ENCODE measurements at regions not wholly inside any gene's neighbourhood (a gene's known extent, or its start where the extent isn't known, plus 50 kb on each side); places are given as distances from the start of the nearest gene placed in this dataset.

- Histone ChIP-seq H3K36me3 (ENCODE audit: control insufficient read depth in 2 of 2, insufficient read depth in 2 of 2, low read length in 1 of 2) (no peaks in the 10 kb centered on the region), H4K20me1 (ENCODE audit: control insufficient read depth, insufficient read depth) (no peaks in the 10 kb centered on the region), H3K27ac (ENCODE audit: control insufficient read depth, insufficient read depth) (no peak overlapping the region), H3K4me3 (no peak overlapping the region), H3K27me3 (replicated peaks in 1 of 2; ENCODE audit: control insufficient read depth in 2 of 2, insufficient read depth in 2 of 2, low read length in 1 of 2) (no peaks in the 10 kb centered on the region), H3K4me1 (ENCODE audit: control insufficient read depth, insufficient read depth, low read length) (no peaks in the 10 kb centered on the region), H3K9ac (ENCODE audit: control insufficient read depth, insufficient read depth, low read length) (no peak overlapping the region), H2AFZ (ENCODE audit: control insufficient read depth, low read depth, low read length) (no peak overlapping the region), H3K4me2 (ENCODE audit: control insufficient read depth, insufficient read depth) (no peak overlapping the region), H3K9me3 (replicated peaks; ENCODE audit: control insufficient read depth, insufficient read depth, low read length) (no peaks in the 10 kb centered on the region), H3K79me2 (ENCODE audit: control insufficient read depth, insufficient read depth, low read length) (no peaks in the 10 kb centered on the region)
- FAIRE-seq (no peak), ATAC-seq (no peak), DNase-seq (ENCODE audit: low read depth, low spot score) (no peak)
- intact Hi-C loops (cut with micrococcal nuclease; ENCODE audit: unreplicated experiment): no loop called here
- TF ChIP-seq NFXL1 (IDR thresholded peaks at IDR 0.05; ENCODE audit: borderline replicate concordance) (peak; percentile 60; the same call in 1 of the 2 replicates), PKNOX1 (IDR thresholded peaks at IDR 0.05) (no peak), CHD4 (IDR thresholded peaks at IDR 0.05) (no peak)
- no TSS peak for BruUV-seq (replicated peaks)
- WGBS (ENCODE audit: insufficient coverage, insufficient replicate concordance, low lambda C conversion rate, missing lambda C conversion rate): 31% methylated on average over 5 of the region's 5 CpGs
- POLR2A ChIA-PET: no interaction called here
- SMC1A ChIA-PET (ENCODE audit: uncharacterized antibody, unreplicated experiment): no interaction called here
- in situ Hi-C loops (cut with MboI): no loop called here
- RAD21 ChIA-PET (ENCODE audit: unreplicated experiment): no interaction called here
- CTCF ChIA-PET: interaction anchor here (0.6 kb wide), 1 partner anchor 139 kb away, joined by 3 read pairs; no protein-coding TSS in a partner anchor
Observed at GRCh38 chr20:54806462-54806861, 331.1 kb downstream of the DOK5 start.

GRCh38 chr20:54794874-54795273 lies 319.5 kb downstream of the DOK5 start:
- RAD21 ChIA-PET (ENCODE audit: unreplicated experiment): no interaction called here
- H3K4me1 ChIP-seq (ENCODE audit: control insufficient read depth, insufficient read depth, low read length): no peaks in the 10 kb centered on the region
- FAIRE-seq (no peak), DNase-seq (ENCODE audit: low read depth, low spot score) (no peak), ATAC-seq (no peak)
- in situ Hi-C loops (cut with MboI) (no loop called here), intact Hi-C loops (cut with micrococcal nuclease; ENCODE audit: unreplicated experiment) (no loop called here)
- SMC1A ChIA-PET (ENCODE audit: uncharacterized antibody, unreplicated experiment): no interaction called here
- no peak overlapping the region for H2AFZ ChIP-seq (ENCODE audit: control insufficient read depth, low read depth, low read length)
- H3K36me3 ChIP-seq (ENCODE audit: control insufficient read depth in 2 of 2, insufficient read depth in 2 of 2, low read length in 1 of 2): no peaks in the 10 kb centered on the region
- H3K79me2 ChIP-seq (ENCODE audit: control insufficient read depth, insufficient read depth, low read length): no peaks in the 10 kb centered on the region
- WGBS (ENCODE audit: insufficient coverage, insufficient replicate concordance, low lambda C conversion rate, missing lambda C conversion rate): 34% methylated on average over 13 of the region's 13 CpGs
- no peaks in the 10 kb centered on the region for H3K9me3 ChIP-seq (replicated peaks; ENCODE audit: control insufficient read depth, insufficient read depth, low read length)
- no peak overlapping the region for H3K9ac ChIP-seq (ENCODE audit: control insufficient read depth, insufficient read depth, low read length)
- H4K20me1 ChIP-seq (ENCODE audit: control insufficient read depth, insufficient read depth): no peaks in the 10 kb centered on the region
- no peak overlapping the region for H3K4me3 ChIP-seq
- POLR2A ChIA-PET: no interaction called here
- CTCF ChIA-PET: no interaction called here
- no peak overlapping the region for H3K27ac ChIP-seq (ENCODE audit: control insufficient read depth, insufficient read depth)
- no peaks in the 10 kb centered on the region for H3K27me3 ChIP-seq (replicated peaks in 1 of 2; ENCODE audit: control insufficient read depth in 2 of 2, insufficient read depth in 2 of 2, low read length in 1 of 2)
- BruUV-seq (replicated peaks): no TSS peak
- no peak overlapping the region for H3K4me2 ChIP-seq (ENCODE audit: control insufficient read depth, insufficient read depth)
- no peak for TF ChIP-seq ZBTB40 (IDR thresholded peaks at IDR 0.05; ENCODE audit: borderline replicate concordance)
- TF ChIP-seq SMARCA5 (IDR thresholded peaks at IDR 0.05): no peak
- TF ChIP-seq ZNF274 (IDR thresholded peaks at IDR 0.05; ENCODE audit: insufficient read depth, insufficient read length): no peak
- TF ChIP-seq ZNF687 (IDR thresholded peaks at IDR 0.05): no peak
- no peak for TF ChIP-seq ZBED1 (IDR thresholded peaks at IDR 0.05; ENCODE audit: borderline replicate concordance)
- no peak for TF ChIP-seq RELA (IDR thresholded peaks at IDR 0.05; ENCODE audit: borderline replicate concordance, partially characterized antibody)
- TF ChIP-seq GATAD2B (conservative IDR thresholded peaks at IDR 0.05; ENCODE audit: low read depth): no peak
- TF ChIP-seq NFXL1 (IDR thresholded peaks at IDR 0.05; ENCODE audit: borderline replicate concordance): no peak

Measured in GM12878 (cell line).